Esophagus muscularis mucosa (tissue), 4 donors: ENCODE measurements at regions not wholly inside any gene's neighbourhood (a gene's known extent, or its start where the extent isn't known, plus 50 kb on each side); places are given as distances from the start of the nearest gene placed in this dataset.
"Not testable (repeated sequence)": the region's sequence is repeated elsewhere in the genome, so short reads cannot be mapped to it uniquely, and the experiment has no call there.

Source experiments
- DNase-seq: peaks from one replicate; pipeline ENCODE4 v3.0.0-alpha.2; 2017; ENCODE audit errors: extremely low spot score
- H3K27ac ChIP-seq, 4 donors: fragments of 200-600 bp; sonication (generic); replicated peaks in 1 of 4; 1 replicate in 3 of 4; 2 replicates in 1 of 4; pipeline ENCODE4 v1.5.1; 2016 to 2019; ENCODE audit warnings: mild to moderate bottlenecking in 1 of 4
- H3K27me3 ChIP-seq, 4 donors: fragments of 200-600 bp; sonication (generic); one replicate each; pipeline versions ENCODE4 v1.5.1 to v1.6.0; 2016 to 2019
- H3K36me3 ChIP-seq, 4 donors: fragments of 200-600 bp; sonication (generic); one replicate each; pipeline ENCODE4 v1.5.1; 2016 to 2019
- H3K4me1 ChIP-seq, 4 donors: fragments of 200-600 bp; sonication (generic); one replicate each; pipeline ENCODE4 v1.5.1; 2016 to 2019
- H3K4me3 ChIP-seq, 4 donors: fragments of 200-600 bp; sonication (generic); 1 replicate in 2 of 4; 2 replicates in 2 of 4; pipeline ENCODE4 v1.5.1; 2016 to 2019; ENCODE audit warnings: mild to moderate bottlenecking in 4 of 4, moderate library complexity in 1 of 4
- H3K9me3 ChIP-seq, 4 donors: fragments of 200-600 bp; sonication (generic); 1 replicate in 3 of 4; 2 replicates in 1 of 4; pipeline ENCODE4 v1.5.1; 2016 to 2019
- CTCF ChIP-seq, 3 experiments: fragments of 200-600 bp in 2 of 3; fragments of 450-650 bp in 1 of 3; sonication (generic) in 2 of 3; IDR thresholded peaks; one replicate each; pipeline ENCODE4 v1.5.1; 2017 to 2019; ENCODE audit warnings: antibody characterized with exemption in 3 of 3, mild to moderate bottlenecking in 2 of 3, moderate library complexity in 1 of 3
- EP300 ChIP-seq: sonication (generic); formaldehyde crosslinking; IDR thresholded peaks from one replicate; pipeline ENCODE4 v1.6.1; 2017; ENCODE audit warnings: antibody characterized with exemption
- POLR2A ChIP-seq: fragments of 450-650 bp; IDR thresholded peaks from one replicate; pipeline ENCODE4 v1.6.1; 2017; ENCODE audit warnings: antibody characterized with exemption, moderate library complexity, mild to moderate bottlenecking, low read depth
- POLR2AphosphoS5 ChIP-seq, 2 donors: sonication (generic); formaldehyde crosslinking; IDR thresholded peaks; one replicate each; pipeline ENCODE4 v1.6.1; 2017; ENCODE audit warnings: antibody characterized with exemption in 2 of 2
- WGBS: methylation state at CpG from one replicate; pipeline ENCODE4 v1.1.5; 2018; 5-methylcytosine and 5-hydroxymethylcytosine counted together
- intact Hi-C: fragments of 100-400 bp; cut with DNase I; formaldehyde crosslinking; loops from one replicate; pipeline ENCODE4 v1.15.1; 2023

- Histone ChIP-seq H3K4me3 (no peak overlapping the region), H3K36me3 (no peaks in the 10 kb centered on the region), H3K4me1 (peaks cover 0 to 10% (median 0%) of the 10 kb centered on the region in 4 donors), H3K27me3 (no peaks in the 10 kb centered on the region), H3K27ac (no peak overlapping the region), H3K9me3 (no peaks in the 10 kb centered on the region)
- WGBS = 100% methylated on average over 2 of the region's 2 CpGs
- DNase-seq = no peak
- intact Hi-C loops = loop anchor here (5.0 kb wide), 1 partner anchor 419 kb away; no protein-coding TSS in a partner anchor
- TF ChIP-seq EP300 (no peak), POLR2A (no peak), CTCF (IDR thresholded peaks at IDR 0.05) (no peak)
Measured at GRCh38 chr11:86873573-86874083, 73.3 kb downstream of the PRSS23 start.

- intact Hi-C loops = loop anchor here (5.0 kb wide), 1 partner anchor 418 kb away; no protein-coding TSS in a partner anchor
- no peak for DNase-seq
- peaks cover 0 to 10% (median 0%) of the 10 kb centered on the region in 4 donors for H3K4me1 ChIP-seq
- no peaks in the 10 kb centered on the region for H3K36me3 ChIP-seq
- TF ChIP-seq EP300 = no peak
- TF ChIP-seq POLR2AphosphoS5 (IDR thresholded peaks at IDR 0.05) = no peak
- TF ChIP-seq POLR2A = no peak
- no peak for TF ChIP-seq CTCF (IDR thresholded peaks at IDR 0.05)
- 96% methylated on average over 6 of the region's 6 CpGs for WGBS
- H3K9me3 ChIP-seq = no peaks in the 10 kb centered on the region
- H3K4me3 ChIP-seq = no peak overlapping the region
- no peak overlapping the region for H3K27ac ChIP-seq
- H3K27me3 ChIP-seq = no peaks in the 10 kb centered on the region
Measured at GRCh38 chr11:86874304-86875056, 74.1 kb downstream of the PRSS23 start.

- Histone ChIP-seq H3K36me3 (no peaks in the 10 kb centered on the region), H3K27ac (no peak overlapping the region), H3K4me3 (no peak overlapping the region), H3K9me3 (no peaks in the 10 kb centered on the region), H3K4me1 (peaks cover 0 to 2% (median 0%) of the 10 kb centered on the region in 4 donors), H3K27me3 (no peaks in the 10 kb centered on the region)
- no peak for TF ChIP-seq POLR2AphosphoS5 (IDR thresholded peaks at IDR 0.05)
- TF ChIP-seq POLR2A = no peak
- TF ChIP-seq CTCF (IDR thresholded peaks at IDR 0.05) = no peak
- no peak for TF ChIP-seq EP300
- intact Hi-C loops = no loop called here
- no peak for DNase-seq
- WGBS = 83% methylated on average over 3 of the region's 3 CpGs
Measured at GRCh38 chr11:86876716-86877234, 76.4 kb downstream of the PRSS23 start.

- no peak for DNase-seq
- intact Hi-C loops = no loop called here
- Histone ChIP-seq H3K27ac (no peak overlapping the region), H3K4me3 (no peak overlapping the region), H3K9me3 (no peaks in the 10 kb centered on the region), H3K4me1 (no peaks in the 10 kb centered on the region), H3K27me3 (no peaks in the 10 kb centered on the region), H3K36me3 (no peaks in the 10 kb centered on the region)
- TF ChIP-seq EP300 = no peak
- no peak for TF ChIP-seq POLR2A
- TF ChIP-seq POLR2AphosphoS5 (IDR thresholded peaks at IDR 0.05) = no peak
Measured at GRCh38 chr11:86877503-86877902, 77.2 kb downstream of the PRSS23 start.

GRCh38 chr11:86879241-86879640 lies 76.0 kb downstream of the FZD4 start:
- H3K4me1 ChIP-seq, H3K4me3 ChIP-seq, DNase-seq, intact Hi-C loops, H3K27me3 ChIP-seq, H3K9me3 ChIP-seq, H3K27ac ChIP-seq, H3K36me3 ChIP-seq: not testable (repeated sequence)
- no CpG with 5 or more reads among the region's 26 CpGs for whole genome bisulfite sequencing
